ENCODE measurements at regions not wholly inside any gene's neighbourhood (a gene's known extent, or its start where the extent isn't known, plus 50 kb on each side); places are given as distances from the start of the nearest gene placed in this dataset.

GRCh38 chr6:95240514-95240913, 336.8 kb upstream of the MANEA start:
- DNase-seq (ENCODE audit: insufficient read length, low spot score): no peak
- no peak for FAIRE-seq

GRCh38 chr6:95242560-95242959, 334.8 kb upstream of the MANEA start:
- FAIRE-seq (no peak), DNase-seq (ENCODE audit: insufficient read length, low spot score) (no peak)

GRCh38 chr6:95243053-95243452, 334.3 kb upstream of the MANEA start:
- DNase-seq (ENCODE audit: insufficient read length, low spot score): no peak
- FAIRE-seq: no peak

GRCh38 chr6:95244751-95245150, 332.6 kb upstream of the MANEA start:
- DNase-seq (ENCODE audit: insufficient read length, low spot score): no peak
- no peak for FAIRE-seq

- DNase-seq (ENCODE audit: insufficient read length, low spot score) (no peak), FAIRE-seq (no peak)
Measured at GRCh38 chr6:95248499-95248898, 328.8 kb upstream of the MANEA start.

GRCh38 chr6:95249175-95249574, 328.2 kb upstream of the MANEA start:
- DNase-seq (ENCODE audit: insufficient read length, low spot score): no peak
- FAIRE-seq: no peak

GRCh38 chr6:95249661-95250060, 327.7 kb upstream of the MANEA start:
- DNase-seq (ENCODE audit: insufficient read length, low spot score) (no peak), FAIRE-seq (no peak)

- DNase-seq (ENCODE audit: insufficient read length, low spot score) (no peak), FAIRE-seq (no peak)
Measured at GRCh38 chr6:95263840-95264239, 313.5 kb upstream of the MANEA start.

GRCh38 chr6:95266537-95267258, 310.6 kb upstream of the MANEA start:
- DNase-seq (ENCODE audit: insufficient read length, low spot score) (no peak), FAIRE-seq (no peak)

- DNase-seq (ENCODE audit: insufficient read length, low spot score) (no peak), FAIRE-seq (no peak)
Measured at GRCh38 chr6:95274686-95275235, 302.6 kb upstream of the MANEA start.

- FAIRE-seq (no peak), DNase-seq (ENCODE audit: insufficient read length, low spot score) (no peak)
Measured at GRCh38 chr6:95279616-95280015, 297.7 kb upstream of the MANEA start.

GRCh38 chr6:95280686-95281273, 296.6 kb upstream of the MANEA start:
- FAIRE-seq: no peak
- no peak for DNase-seq (ENCODE audit: insufficient read length, low spot score)

GRCh38 chr6:95285881-95286280, 291.5 kb upstream of the MANEA start:
- DNase-seq (ENCODE audit: insufficient read length, low spot score): no peak
- FAIRE-seq: no peak

GRCh38 chr6:95286874-95287273, 290.5 kb upstream of the MANEA start:
- no peak for DNase-seq (ENCODE audit: insufficient read length, low spot score)
- no peak for FAIRE-seq

- DNase-seq (ENCODE audit: insufficient read length, low spot score) (no peak), FAIRE-seq (no peak)
Measured at GRCh38 chr6:95288251-95288650, 289.1 kb upstream of the MANEA start.

GRCh38 chr6:95292011-95292410, 285.3 kb upstream of the MANEA start:
- FAIRE-seq (no peak), DNase-seq (ENCODE audit: insufficient read length, low spot score) (no peak)

- FAIRE-seq: no peak
- no peak for DNase-seq (ENCODE audit: insufficient read length, low spot score)
Measured at GRCh38 chr6:95293257-95293656, 284.1 kb upstream of the MANEA start.

GRCh38 chr6:95294043-95294442, 283.3 kb upstream of the MANEA start:
- no peak for FAIRE-seq
- no peak for DNase-seq (ENCODE audit: insufficient read length, low spot score)

GRCh38 chr6:95309545-95309944, 267.8 kb upstream of the MANEA start:
- no peak for DNase-seq (ENCODE audit: insufficient read length, low spot score)

GRCh38 chr6:95318137-95318536, 259.2 kb upstream of the MANEA start:
- FAIRE-seq (no peak), DNase-seq (ENCODE audit: insufficient read length, low spot score) (no peak)

More at GRCh38 chr6:95309545-95309944, 267.8 kb upstream of the MANEA start:
- FAIRE-seq: no peak

- DNase-seq (ENCODE audit: insufficient read length, low spot score) (no peak), FAIRE-seq (no peak)
Measured at GRCh38 chr6:95321126-95321525, 256.2 kb upstream of the MANEA start.

GRCh38 chr6:95325916-95326315, 251.4 kb upstream of the MANEA start:
- DNase-seq (ENCODE audit: insufficient read length, low spot score) (no peak), FAIRE-seq (no peak)
